Head of caudate nucleus (tissue), 42 donors: ENCODE measurements at regions not wholly inside any gene's neighbourhood (a gene's known extent, or its start where the extent isn't known, plus 50 kb on each side); places are given as distances from the start of the nearest gene placed in this dataset.
A peak's percentile ranks its signal among the peaks of the same experiment; 100 is the strongest.

Experiments used
- DNase-seq, 42 donors: peaks; one replicate each; pipeline versions ENCODE4 v3.0.0 to v3.0.0-alpha.2; 2020 to 2021; ENCODE audit warnings: mixed read lengths in 7 of 42
- intact Hi-C: fragments of 100-400 bp; cut with DNase I; formaldehyde crosslinking; loops from one replicate; pipeline ENCODE4 v1.15.0; 2022

GRCh38 chr22:48439560-48440135 is 1388.0 kb downstream of the BRD1 start:
- no peak for DNase-seq
- intact Hi-C loops, result no loop called here

- DNase-seq, result no peak
- intact Hi-C loops, result no loop called here
Observed at GRCh38 chr22:48438800-48439559, 1388.7 kb downstream of the BRD1 start.

- DNase-seq, result no peak
- intact Hi-C loops, result no loop called here
Observed at GRCh38 chr22:48438096-48438495, 1389.6 kb downstream of the BRD1 start.

- no peak for DNase-seq
- intact Hi-C loops, result no loop called here
Observed at GRCh38 chr22:48436201-48436931, 1391.3 kb downstream of the BRD1 start.

GRCh38 chr22:48434868-48435250 is 1392.8 kb downstream of the BRD1 start:
- no peak for DNase-seq
- intact Hi-C loops, result no loop called here

- DNase-seq, result no peak
- intact Hi-C loops, result no loop called here
Observed at GRCh38 chr22:48434156-48434867, 1393.4 kb downstream of the BRD1 start.

- intact Hi-C loops, result no loop called here
- DNase-seq, result no peak
Observed at GRCh38 chr22:48433647-48434046, 1394.0 kb downstream of the BRD1 start.

GRCh38 chr22:48432781-48433518 is 1394.7 kb downstream of the BRD1 start:
- no peak for DNase-seq
- intact Hi-C loops, result no loop called here

GRCh38 chr22:48431536-48432315 is 1395.9 kb downstream of the BRD1 start:
- DNase-seq, result peak in 1 of 42 donors; percentile 7

GRCh38 chr22:48431014-48431413 is 1396.7 kb downstream of the BRD1 start:
- intact Hi-C loops, result no loop called here
- peak in 1 of 42 donors; percentile 9 for DNase-seq

More at GRCh38 chr22:48431536-48432315, 1395.9 kb downstream of the BRD1 start:
- intact Hi-C loops, result no loop called here

- intact Hi-C loops, result no loop called here
- DNase-seq, result peak in 3 of 42 donors; percentile 3 to 24 (median 6)
Observed at GRCh38 chr22:48429446-48430020, 1398.1 kb downstream of the BRD1 start.

GRCh38 chr22:48428631-48429371 is 1398.9 kb downstream of the BRD1 start:
- DNase-seq, result peak in 4 of 42 donors; percentile 0 to 17 (median 8)
- intact Hi-C loops, result no loop called here

- peak in 4 of 42 donors; percentile 1 to 40 (median 12) for DNase-seq
- intact Hi-C loops, result no loop called here
Observed at GRCh38 chr22:48427731-48428211, 1399.9 kb downstream of the BRD1 start.

- intact Hi-C loops, result no loop called here
- DNase-seq, result peak in 5 of 42 donors; percentile 2 to 39 (median 7)
Observed at GRCh38 chr22:48426466-48427380, 1401.0 kb downstream of the BRD1 start.

- DNase-seq, result peak in 2 of 42 donors; percentile 9 to 19
- intact Hi-C loops, result no loop called here
Observed at GRCh38 chr22:48425641-48426040, 1402.0 kb downstream of the BRD1 start.

GRCh38 chr22:48425091-48425506 is 1402.6 kb downstream of the BRD1 start:
- intact Hi-C loops, result no loop called here
- peak in 3 of 42 donors; percentile 4 to 35 (median 10) for DNase-seq
